Suprapubic skin (tissue), 4 donors: ENCODE measurements at regions not wholly inside any gene's neighbourhood (a gene's known extent, or its start where the extent isn't known, plus 50 kb on each side); places are given as distances from the start of the nearest gene placed in this dataset.

Source experiments
- CTCF ChIP-seq, 2 donors: fragments of 200-600 bp in 1 of 2; fragments of 450-650 bp in 1 of 2; sonication (generic) in 1 of 2; IDR thresholded peaks; one replicate each; pipeline ENCODE4 v1.5.1; 2016 to 2019; ENCODE audit warnings: antibody characterized with exemption in 2 of 2, mild to moderate bottlenecking in 1 of 2, moderate library complexity in 1 of 2
- EP300 ChIP-seq: sonication (generic); formaldehyde crosslinking; IDR thresholded peaks from one replicate; pipeline ENCODE4 v1.6.1; 2017; ENCODE audit warnings: antibody characterized with exemption
- POLR2A ChIP-seq, 2 donors: fragments of 450-650 bp; IDR thresholded peaks; one replicate each; pipeline ENCODE4 v1.6.1; 2017; ENCODE audit warnings: antibody characterized with exemption in 2 of 2, mild to moderate bottlenecking in 2 of 2, moderate library complexity in 2 of 2
- POLR2AphosphoS5 ChIP-seq, 3 donors: sonication (generic); formaldehyde crosslinking; IDR thresholded peaks; one replicate each; pipeline ENCODE4 v1.6.1; 2017; ENCODE audit warnings: antibody characterized with exemption in 3 of 3

- TF ChIP-seq POLR2A (IDR thresholded peaks at IDR 0.05) (no peak), EP300 (no peak), CTCF (IDR thresholded peaks at IDR 0.05) (peak in 1 of 2 donors; percentile 38), POLR2AphosphoS5 (IDR thresholded peaks at IDR 0.05) (no peak)
Observed at GRCh38 chrX:42714981-42715700, 62.8 kb downstream of the PPP1R2C start.
